HFF-Myc (cell line): ENCODE measurements at regions not wholly inside any gene's neighbourhood (a gene's known extent, or its start where the extent isn't known, plus 50 kb on each side); places are given as distances from the start of the nearest gene placed in this dataset.

Experiments
- DNase-seq: peaks from one replicate; pipeline ENCODE4 v3.0.0-alpha.2; 2011; ENCODE audit warnings: low read depth; ENCODE audit errors: extremely low read depth
- H3K4me3 ChIP-seq: replicated peaks from 2 replicates; pipeline ENCODE4 v1.5.1; 2011; ENCODE audit warnings: low read depth, mild to moderate bottlenecking, control low read depth, low read length
- TF ChIP-seq, protein P1 (sequence below): IDR thresholded peaks from 2 replicates; pipeline ENCODE4 v1.5.1; 2012; ENCODE audit warnings: mild to moderate bottlenecking, low read depth, low read length, control low read depth; ENCODE audit errors: missing control alignments

GRCh38 chr18:23397907-23398306 lies 55.2 kb upstream of the RIOK3 start:
- no peak overlapping the region for H3K4me3 ChIP-seq
- TF ChIP-seq, protein P1, sequence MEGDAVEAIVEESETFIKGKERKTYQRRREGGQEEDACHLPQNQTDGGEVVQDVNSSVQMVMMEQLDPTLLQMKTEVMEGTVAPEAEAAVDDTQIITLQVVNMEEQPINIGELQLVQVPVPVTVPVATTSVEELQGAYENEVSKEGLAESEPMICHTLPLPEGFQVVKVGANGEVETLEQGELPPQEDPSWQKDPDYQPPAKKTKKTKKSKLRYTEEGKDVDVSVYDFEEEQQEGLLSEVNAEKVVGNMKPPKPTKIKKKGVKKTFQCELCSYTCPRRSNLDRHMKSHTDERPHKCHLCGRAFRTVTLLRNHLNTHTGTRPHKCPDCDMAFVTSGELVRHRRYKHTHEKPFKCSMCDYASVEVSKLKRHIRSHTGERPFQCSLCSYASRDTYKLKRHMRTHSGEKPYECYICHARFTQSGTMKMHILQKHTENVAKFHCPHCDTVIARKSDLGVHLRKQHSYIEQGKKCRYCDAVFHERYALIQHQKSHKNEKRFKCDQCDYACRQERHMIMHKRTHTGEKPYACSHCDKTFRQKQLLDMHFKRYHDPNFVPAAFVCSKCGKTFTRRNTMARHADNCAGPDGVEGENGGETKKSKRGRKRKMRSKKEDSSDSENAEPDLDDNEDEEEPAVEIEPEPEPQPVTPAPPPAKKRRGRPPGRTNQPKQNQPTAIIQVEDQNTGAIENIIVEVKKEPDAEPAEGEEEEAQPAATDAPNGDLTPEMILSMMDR, result no peak
- no peak for DNase-seq

- DNase-seq, result no peak
- TF ChIP-seq, protein P1, result no peak
- no peak overlapping the region for H3K4me3 ChIP-seq
Measured at GRCh38 chr18:23398401-23398800, 54.7 kb upstream of the RIOK3 start.

- no peak for DNase-seq
- TF ChIP-seq, protein P1, result no peak
- H3K4me3 ChIP-seq, result no peak overlapping the region
Measured at GRCh38 chr18:23399067-23399466, 54.0 kb upstream of the RIOK3 start.

DNA sequence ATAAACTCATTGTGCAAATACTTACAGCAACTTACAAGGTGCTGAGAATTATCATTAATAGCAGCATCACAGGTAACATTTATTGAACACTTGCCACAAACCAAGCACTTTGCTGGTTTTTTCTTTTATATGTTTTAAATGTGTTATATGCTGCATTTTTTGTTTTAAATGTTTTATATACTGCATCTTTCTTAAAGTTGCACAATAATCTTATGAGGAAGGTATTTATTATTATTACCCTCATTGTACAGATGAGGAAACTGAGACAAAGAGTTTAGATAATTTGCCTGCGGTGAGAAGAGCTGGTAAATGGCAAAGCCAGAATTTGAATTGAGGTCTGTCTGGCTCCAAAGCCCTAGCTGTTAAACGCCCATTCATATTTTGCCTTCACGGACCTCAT lies 52.2 kb upstream of the RIOK3 start:
- no peak overlapping the region for H3K4me3 ChIP-seq
- no peak for DNase-seq
- TF ChIP-seq, protein P1, result no peak

DNA sequence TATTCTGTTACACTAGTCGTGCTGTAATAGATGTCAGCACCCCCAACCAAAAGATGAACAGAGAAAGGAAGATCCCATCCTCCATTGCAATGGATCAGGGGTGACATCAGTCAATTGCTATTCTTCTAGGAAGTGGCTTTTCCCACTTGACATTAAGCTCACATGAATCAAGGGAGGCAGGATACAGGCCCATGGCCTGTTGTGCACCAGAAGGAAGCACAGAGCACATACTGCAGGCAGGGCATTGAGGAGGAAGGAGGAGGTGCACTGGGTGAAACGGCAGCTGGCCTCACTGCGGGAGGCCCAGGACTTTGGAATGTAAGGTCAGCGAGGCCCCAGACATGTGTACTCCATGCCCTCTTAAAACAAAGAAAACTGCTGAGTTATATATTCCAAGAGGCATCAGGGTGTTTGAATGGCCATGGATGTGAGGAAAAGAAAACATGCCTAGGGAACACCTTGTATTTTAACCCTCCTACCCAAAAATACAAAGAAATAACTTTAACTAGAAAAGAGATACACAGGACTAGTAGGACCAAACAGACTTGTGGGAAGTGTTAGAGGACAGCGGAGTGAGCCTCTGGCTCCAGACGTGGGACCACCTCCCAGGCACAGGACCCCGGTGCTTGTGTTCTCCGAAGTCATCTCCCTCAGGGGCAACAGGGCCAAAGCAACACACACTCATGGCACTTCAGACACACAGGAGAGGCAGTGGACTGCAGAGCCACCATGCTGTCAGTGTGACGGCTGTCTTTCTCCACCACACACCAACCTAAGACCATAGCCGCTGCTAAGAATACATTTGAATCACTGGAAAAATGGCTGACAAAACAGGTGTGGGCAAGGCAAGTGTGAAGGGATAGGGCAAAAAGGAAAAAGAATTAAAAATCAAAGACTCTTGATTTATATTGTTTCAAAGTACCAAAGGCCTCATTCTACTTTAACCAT lies 51.4 kb upstream of the RIOK3 start:
- peak; percentile 32 for DNase-seq
- no peak overlapping the region for H3K4me3 ChIP-seq
- TF ChIP-seq, protein P1, result no peak
